ENCODE measurements at regions not wholly inside any gene's neighbourhood (a gene's known extent, or its start where the extent isn't known, plus 50 kb on each side); places are given as distances from the start of the nearest gene placed in this dataset.

- TF ChIP-seq, protein P1, sequence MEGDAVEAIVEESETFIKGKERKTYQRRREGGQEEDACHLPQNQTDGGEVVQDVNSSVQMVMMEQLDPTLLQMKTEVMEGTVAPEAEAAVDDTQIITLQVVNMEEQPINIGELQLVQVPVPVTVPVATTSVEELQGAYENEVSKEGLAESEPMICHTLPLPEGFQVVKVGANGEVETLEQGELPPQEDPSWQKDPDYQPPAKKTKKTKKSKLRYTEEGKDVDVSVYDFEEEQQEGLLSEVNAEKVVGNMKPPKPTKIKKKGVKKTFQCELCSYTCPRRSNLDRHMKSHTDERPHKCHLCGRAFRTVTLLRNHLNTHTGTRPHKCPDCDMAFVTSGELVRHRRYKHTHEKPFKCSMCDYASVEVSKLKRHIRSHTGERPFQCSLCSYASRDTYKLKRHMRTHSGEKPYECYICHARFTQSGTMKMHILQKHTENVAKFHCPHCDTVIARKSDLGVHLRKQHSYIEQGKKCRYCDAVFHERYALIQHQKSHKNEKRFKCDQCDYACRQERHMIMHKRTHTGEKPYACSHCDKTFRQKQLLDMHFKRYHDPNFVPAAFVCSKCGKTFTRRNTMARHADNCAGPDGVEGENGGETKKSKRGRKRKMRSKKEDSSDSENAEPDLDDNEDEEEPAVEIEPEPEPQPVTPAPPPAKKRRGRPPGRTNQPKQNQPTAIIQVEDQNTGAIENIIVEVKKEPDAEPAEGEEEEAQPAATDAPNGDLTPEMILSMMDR (conservative IDR thresholded peaks at IDR 0.05; ENCODE audit: low read depth in 2 of 2), result no peak
- TF ChIP-seq EZH2 (IDR thresholded peaks at IDR 0.05; ENCODE audit: low read depth, unreplicated experiment) (no peak), EZH2phosphoT487 (IDR thresholded peaks at IDR 0.05; ENCODE audit: unreplicated experiment) (no peak), POLR2AphosphoS5 (IDR thresholded peaks at IDR 0.05; ENCODE audit: low read depth) (no peak)
- TF ChIP-seq, protein P2, sequence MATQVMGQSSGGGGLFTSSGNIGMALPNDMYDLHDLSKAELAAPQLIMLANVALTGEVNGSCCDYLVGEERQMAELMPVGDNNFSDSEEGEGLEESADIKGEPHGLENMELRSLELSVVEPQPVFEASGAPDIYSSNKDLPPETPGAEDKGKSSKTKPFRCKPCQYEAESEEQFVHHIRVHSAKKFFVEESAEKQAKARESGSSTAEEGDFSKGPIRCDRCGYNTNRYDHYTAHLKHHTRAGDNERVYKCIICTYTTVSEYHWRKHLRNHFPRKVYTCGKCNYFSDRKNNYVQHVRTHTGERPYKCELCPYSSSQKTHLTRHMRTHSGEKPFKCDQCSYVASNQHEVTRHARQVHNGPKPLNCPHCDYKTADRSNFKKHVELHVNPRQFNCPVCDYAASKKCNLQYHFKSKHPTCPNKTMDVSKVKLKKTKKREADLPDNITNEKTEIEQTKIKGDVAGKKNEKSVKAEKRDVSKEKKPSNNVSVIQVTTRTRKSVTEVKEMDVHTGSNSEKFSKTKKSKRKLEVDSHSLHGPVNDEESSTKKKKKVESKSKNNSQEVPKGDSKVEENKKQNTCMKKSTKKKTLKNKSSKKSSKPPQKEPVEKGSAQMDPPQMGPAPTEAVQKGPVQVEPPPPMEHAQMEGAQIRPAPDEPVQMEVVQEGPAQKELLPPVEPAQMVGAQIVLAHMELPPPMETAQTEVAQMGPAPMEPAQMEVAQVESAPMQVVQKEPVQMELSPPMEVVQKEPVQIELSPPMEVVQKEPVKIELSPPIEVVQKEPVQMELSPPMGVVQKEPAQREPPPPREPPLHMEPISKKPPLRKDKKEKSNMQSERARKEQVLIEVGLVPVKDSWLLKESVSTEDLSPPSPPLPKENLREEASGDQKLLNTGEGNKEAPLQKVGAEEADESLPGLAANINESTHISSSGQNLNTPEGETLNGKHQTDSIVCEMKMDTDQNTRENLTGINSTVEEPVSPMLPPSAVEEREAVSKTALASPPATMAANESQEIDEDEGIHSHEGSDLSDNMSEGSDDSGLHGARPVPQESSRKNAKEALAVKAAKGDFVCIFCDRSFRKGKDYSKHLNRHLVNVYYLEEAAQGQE (IDR thresholded peaks at IDR 0.05; ENCODE audit: unreplicated experiment), result no peak
Observed at GRCh38 chr11:47916361-47916841, 64.0 kb upstream of the PTPRJ start.
